ENCODE measurements at regions not wholly inside any gene's neighbourhood (a gene's known extent, or its start where the extent isn't known, plus 50 kb on each side); places are given as distances from the start of the nearest gene placed in this dataset.
A peak's percentile ranks its signal among the peaks of the same experiment; 100 is the strongest.
"Not testable (repeated sequence)": the region's sequence is repeated elsewhere in the genome, so short reads cannot be mapped to it uniquely, and the experiment has no call there.

- Histone ChIP-seq H3K79me2 (ENCODE audit: low read length) (no peaks in the 10 kb centered on the region), H3K9me3 (ENCODE audit: insufficient read depth, low read length) (peaks cover 17% of the 10 kb centered on the region), H3K36me3 (replicated peaks; ENCODE audit: low read depth, low read length) (peaks cover 15% of the 10 kb centered on the region), H3K9ac (ENCODE audit: low read length) (no peak overlapping the region), H3K4me1 (ENCODE audit: low read length) (peaks cover 14% of the 10 kb centered on the region), H4K20me1 (ENCODE audit: insufficient read depth, low read length) (no peaks in the 10 kb centered on the region), H3K4me3 (ENCODE audit: low read length) (no peak overlapping the region), H3K27ac (ENCODE audit: low read length) (no peak overlapping the region), H2AFZ (ENCODE audit: low read depth, low read length) (no peak overlapping the region), H3K4me2 (ENCODE audit: low read length) (no peak overlapping the region), H3K27me3 (ENCODE audit: low read depth, low read length) (no peaks in the 10 kb centered on the region)
- TF ChIP-seq, protein P1, sequence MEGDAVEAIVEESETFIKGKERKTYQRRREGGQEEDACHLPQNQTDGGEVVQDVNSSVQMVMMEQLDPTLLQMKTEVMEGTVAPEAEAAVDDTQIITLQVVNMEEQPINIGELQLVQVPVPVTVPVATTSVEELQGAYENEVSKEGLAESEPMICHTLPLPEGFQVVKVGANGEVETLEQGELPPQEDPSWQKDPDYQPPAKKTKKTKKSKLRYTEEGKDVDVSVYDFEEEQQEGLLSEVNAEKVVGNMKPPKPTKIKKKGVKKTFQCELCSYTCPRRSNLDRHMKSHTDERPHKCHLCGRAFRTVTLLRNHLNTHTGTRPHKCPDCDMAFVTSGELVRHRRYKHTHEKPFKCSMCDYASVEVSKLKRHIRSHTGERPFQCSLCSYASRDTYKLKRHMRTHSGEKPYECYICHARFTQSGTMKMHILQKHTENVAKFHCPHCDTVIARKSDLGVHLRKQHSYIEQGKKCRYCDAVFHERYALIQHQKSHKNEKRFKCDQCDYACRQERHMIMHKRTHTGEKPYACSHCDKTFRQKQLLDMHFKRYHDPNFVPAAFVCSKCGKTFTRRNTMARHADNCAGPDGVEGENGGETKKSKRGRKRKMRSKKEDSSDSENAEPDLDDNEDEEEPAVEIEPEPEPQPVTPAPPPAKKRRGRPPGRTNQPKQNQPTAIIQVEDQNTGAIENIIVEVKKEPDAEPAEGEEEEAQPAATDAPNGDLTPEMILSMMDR (IDR thresholded peaks at IDR 0.05; ENCODE audit: low read depth, low read length) = no peak
- TF ChIP-seq EZH2phosphoT487 (IDR thresholded peaks at IDR 0.05; ENCODE audit: low read depth) = no peak
Measured at GRCh38 chr6:168171673-168172353, 92.8 kb upstream of the FRMD1 start.

DNA sequence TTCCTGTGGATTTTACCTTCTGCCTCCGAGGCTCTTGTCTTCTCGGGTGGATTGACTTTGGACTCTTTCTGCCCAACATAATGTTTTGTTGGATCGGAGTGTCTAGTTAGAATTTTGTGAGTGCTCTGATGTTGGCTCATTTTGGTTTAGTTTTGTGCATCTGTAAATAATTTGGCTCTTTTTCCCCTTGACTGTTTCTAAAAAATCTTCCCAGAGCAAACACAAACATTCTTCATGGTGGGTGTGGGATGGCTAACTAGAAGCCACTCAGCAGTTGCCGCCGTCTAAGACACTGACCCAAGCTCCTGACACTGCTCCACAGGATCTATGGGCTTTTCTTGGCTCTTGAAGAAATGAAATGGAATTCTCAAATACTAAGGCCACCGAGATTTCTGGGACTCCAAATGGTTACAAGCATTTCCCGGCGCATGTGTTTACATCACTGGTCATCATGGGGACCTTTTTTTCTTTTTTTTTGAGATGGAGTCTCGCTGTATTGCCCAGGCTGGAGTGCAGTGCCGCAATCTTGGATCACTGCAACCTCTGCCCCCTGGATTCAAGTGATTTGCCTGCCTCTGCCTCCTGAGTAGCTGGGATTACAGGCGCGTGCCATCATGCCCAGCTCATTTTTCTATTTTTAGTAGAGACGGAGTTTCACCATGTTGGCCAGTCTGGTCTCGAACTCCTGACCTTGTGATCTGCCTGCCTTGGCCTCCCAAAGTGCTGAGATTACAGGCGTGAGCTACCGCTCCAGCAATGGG, 92.0 kb upstream of the FRMD1 start:
- no peak overlapping the region for H3K4me2 ChIP-seq (ENCODE audit: low read length)
- H3K4me1 ChIP-seq (ENCODE audit: low read length) = peaks cover 14% of the 10 kb centered on the region
- H3K79me2 ChIP-seq (ENCODE audit: low read length) = no peaks in the 10 kb centered on the region
- H3K4me3 ChIP-seq (ENCODE audit: low read length) = no peak overlapping the region
- H3K9ac ChIP-seq (ENCODE audit: low read length) = no peak overlapping the region
- H4K20me1 ChIP-seq (ENCODE audit: insufficient read depth, low read length) = no peaks in the 10 kb centered on the region
- H3K36me3 ChIP-seq (replicated peaks; ENCODE audit: low read depth, low read length) = peaks cover 15% of the 10 kb centered on the region
- TF ChIP-seq, protein P1 (IDR thresholded peaks at IDR 0.05; ENCODE audit: low read depth, low read length) = no peak
- TF ChIP-seq EZH2phosphoT487 (IDR thresholded peaks at IDR 0.05; ENCODE audit: low read depth) = no peak
- H3K27me3 ChIP-seq (ENCODE audit: low read depth, low read length) = no peaks in the 10 kb centered on the region
- peaks cover 21% of the 10 kb centered on the region for H3K9me3 ChIP-seq (ENCODE audit: insufficient read depth, low read length)
- H3K27ac ChIP-seq (ENCODE audit: low read length) = no peak overlapping the region
- no peak overlapping the region for H2AFZ ChIP-seq (ENCODE audit: low read depth, low read length)

GRCh38 chr6:168169624-168170023, 90.6 kb upstream of the FRMD1 start:
- H2AFZ ChIP-seq (ENCODE audit: low read depth, low read length) = no peak overlapping the region
- no peaks in the 10 kb centered on the region for H3K79me2 ChIP-seq (ENCODE audit: low read length)
- H3K36me3 ChIP-seq (replicated peaks; ENCODE audit: low read depth, low read length) = peaks cover 15% of the 10 kb centered on the region
- H3K27ac ChIP-seq (ENCODE audit: low read length) = no peak overlapping the region
- peaks cover 21% of the 10 kb centered on the region for H3K9me3 ChIP-seq (ENCODE audit: insufficient read depth, low read length)
- no peak overlapping the region for H3K9ac ChIP-seq (ENCODE audit: low read length)
- H3K4me1 ChIP-seq (ENCODE audit: low read length) = peaks cover 13% of the 10 kb centered on the region
- no peak overlapping the region for H3K4me2 ChIP-seq (ENCODE audit: low read length)
- no peaks in the 10 kb centered on the region for H4K20me1 ChIP-seq (ENCODE audit: insufficient read depth, low read length)
- H3K4me3 ChIP-seq (ENCODE audit: low read length) = no peak overlapping the region
- H3K27me3 ChIP-seq (ENCODE audit: low read depth, low read length) = no peaks in the 10 kb centered on the region
- TF ChIP-seq EZH2phosphoT487 (IDR thresholded peaks at IDR 0.05; ENCODE audit: low read depth) = no peak

DNA sequence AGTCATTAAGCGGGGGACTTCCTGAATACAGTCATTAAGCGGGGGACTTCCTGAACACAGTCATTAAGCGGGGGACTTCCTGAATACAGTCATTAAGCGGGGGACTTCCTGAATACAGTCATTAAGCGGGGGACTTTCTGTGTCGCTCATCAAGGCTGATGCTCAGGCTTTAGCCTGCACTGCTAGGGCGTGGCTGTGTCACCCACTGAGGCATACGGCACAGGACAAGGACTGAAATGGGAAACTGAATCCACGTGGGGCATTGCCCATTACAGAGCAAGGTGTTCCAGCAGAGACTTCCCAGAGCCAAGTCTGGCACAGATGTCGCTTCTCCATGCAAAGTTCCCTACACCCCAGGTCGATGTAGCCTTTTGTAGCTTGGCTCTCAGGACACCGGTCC, 89.9 kb upstream of the FRMD1 start:
- not testable (repeated sequence) for H3K4me2 ChIP-seq (ENCODE audit: low read length); H3K4me3 ChIP-seq (ENCODE audit: low read length); H2AFZ ChIP-seq (ENCODE audit: low read depth, low read length); H3K4me1 ChIP-seq (ENCODE audit: low read length); H3K79me2 ChIP-seq (ENCODE audit: low read length); H4K20me1 ChIP-seq (ENCODE audit: insufficient read depth, low read length); H3K27me3 ChIP-seq (ENCODE audit: low read depth, low read length); H3K9ac ChIP-seq (ENCODE audit: low read length)
- peaks cover 15% of the 10 kb centered on the region for H3K36me3 ChIP-seq (replicated peaks; ENCODE audit: low read depth, low read length)
- H3K9me3 ChIP-seq (ENCODE audit: insufficient read depth, low read length) = peaks cover 21% of the 10 kb centered on the region
- H3K27ac ChIP-seq (ENCODE audit: low read length) = peak overlapping the region; percentile 81

DNA sequence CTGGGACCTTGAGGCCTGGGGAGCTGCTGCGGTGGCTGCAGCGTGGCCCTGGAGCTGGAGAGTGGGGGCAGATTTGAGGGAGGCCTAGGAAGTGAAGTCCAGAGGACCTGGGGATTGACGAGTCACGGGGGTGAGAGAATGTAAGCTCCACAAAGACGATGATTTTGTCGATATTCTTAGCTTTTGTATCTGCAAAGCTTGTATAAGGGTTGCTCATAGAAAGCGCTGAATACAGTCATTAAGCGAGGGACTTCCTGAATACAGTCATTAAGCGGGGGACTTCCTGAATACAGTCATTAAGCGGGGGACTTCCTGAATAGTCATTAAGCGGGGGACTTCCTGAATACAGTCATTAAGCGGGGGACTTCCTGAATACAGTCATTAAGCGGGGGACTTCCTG, 89.3 kb upstream of the FRMD1 start:
- Histone ChIP-seq H3K4me2 (ENCODE audit: low read length) (peak overlapping the region; percentile 24), H3K4me3 (ENCODE audit: low read length) (peak overlapping the region; percentile 28), H3K36me3 (replicated peaks; ENCODE audit: low read depth, low read length) (peaks cover 15% of the 10 kb centered on the region), H3K9me3 (ENCODE audit: insufficient read depth, low read length) (peaks cover 21% of the 10 kb centered on the region), H2AFZ (ENCODE audit: low read depth, low read length) (peak overlapping the region; percentile 52; the same call in 1 of the 2 replicates), H3K27ac (ENCODE audit: low read length) (peak overlapping the region; percentile 97)
- H3K9ac ChIP-seq (ENCODE audit: low read length); H4K20me1 ChIP-seq (ENCODE audit: insufficient read depth, low read length); H3K79me2 ChIP-seq (ENCODE audit: low read length); H3K4me1 ChIP-seq (ENCODE audit: low read length); H3K27me3 ChIP-seq (ENCODE audit: low read depth, low read length): not testable (repeated sequence)
